ENCODE measurements at regions not wholly inside any gene's neighbourhood (a gene's known extent, or its start where the extent isn't known, plus 50 kb on each side); places are given as distances from the start of the nearest gene placed in this dataset.

- DNase-seq (ENCODE audit: low read depth, low spot score), result no peak
- Histone ChIP-seq H3K9me3 (ENCODE audit: control insufficient read depth, low read depth, low read length) (no peaks in the 10 kb centered on the region), H3K79me2 (ENCODE audit: control insufficient read depth, insufficient read depth, low read length) (no peaks in the 10 kb centered on the region), H3K36me3 (ENCODE audit: control insufficient read depth in 2 of 2, extremely low read depth in 1 of 2, insufficient read depth in 2 of 2, low read length in 2 of 2) (no peaks in the 10 kb centered on the region), H4K20me1 (ENCODE audit: control insufficient read depth, extremely low read depth, insufficient read depth, low read length) (no peaks in the 10 kb centered on the region), H3K4me2 (ENCODE audit: control insufficient read depth, extremely low read depth, insufficient read depth, low read depth, low read length) (no peak overlapping the region), H3K27ac (ENCODE audit: control insufficient read depth, insufficient read depth, low read length) (no peak overlapping the region), H3K4me3 (ENCODE audit: control insufficient read depth in 2 of 3, extremely low read depth in 1 of 3, insufficient read depth in 2 of 3, low read depth in 1 of 3, low read length in 3 of 3) (no peak overlapping the region), H3K9ac (ENCODE audit: control insufficient read depth, extremely low read depth, insufficient read depth, low read length) (no peak overlapping the region), H2AFZ (ENCODE audit: control insufficient read depth, low read length) (no peak overlapping the region), H3K27me3 (ENCODE audit: control insufficient read depth, extremely low read depth, insufficient read depth, low read length) (no peaks in the 10 kb centered on the region), H3K9me1 (ENCODE audit: control insufficient read depth, extremely low read depth, insufficient read depth, low read length) (no peaks in the 10 kb centered on the region), H3K4me1 (ENCODE audit: control insufficient read depth, extremely low read depth, insufficient read depth, low read length) (peaks cover 36% of the 10 kb centered on the region)
- no peak for FAIRE-seq
- dilution Hi-C loops (cut with MboI; ENCODE audit: extremely low pct_ligation_motif_present, low sequenced_read_pairs), result no loop called here
- TF ChIP-seq CTCF (optimal IDR thresholded peaks at IDR 0.05 in 1 of 3, IDR thresholded peaks at IDR 0.05 in 1 of 3, conservative IDR thresholded peaks at IDR 0.05 in 1 of 3; ENCODE audit: extremely low read depth in 1 of 3, insufficient read depth in 2 of 3, low read length in 3 of 3) (no peak), EZH2 (IDR thresholded peaks at IDR 0.05; ENCODE audit: low read length) (no peak)
Observed at GRCh38 chr9:90029386-90029785, 424.6 kb downstream of the GADD45G start.

- no peak for TF ChIP-seq EZH2 (IDR thresholded peaks at IDR 0.05; ENCODE audit: low read length)
- no peak for TF ChIP-seq CTCF (optimal IDR thresholded peaks at IDR 0.05 in 1 of 3, IDR thresholded peaks at IDR 0.05 in 1 of 3, conservative IDR thresholded peaks at IDR 0.05 in 1 of 3; ENCODE audit: extremely low read depth in 1 of 3, insufficient read depth in 2 of 3, low read length in 3 of 3)
- Histone ChIP-seq H3K4me3 (ENCODE audit: control insufficient read depth in 2 of 3, extremely low read depth in 1 of 3, insufficient read depth in 2 of 3, low read depth in 1 of 3, low read length in 3 of 3) (no peak overlapping the region), H4K20me1 (ENCODE audit: control insufficient read depth, extremely low read depth, insufficient read depth, low read length) (no peaks in the 10 kb centered on the region), H3K9me3 (ENCODE audit: control insufficient read depth, low read depth, low read length) (no peaks in the 10 kb centered on the region), H3K9ac (ENCODE audit: control insufficient read depth, extremely low read depth, insufficient read depth, low read length) (no peak overlapping the region), H3K27ac (ENCODE audit: control insufficient read depth, insufficient read depth, low read length) (no peak overlapping the region), H3K9me1 (ENCODE audit: control insufficient read depth, extremely low read depth, insufficient read depth, low read length) (no peaks in the 10 kb centered on the region), H3K4me2 (ENCODE audit: control insufficient read depth, extremely low read depth, insufficient read depth, low read depth, low read length) (no peak overlapping the region), H3K27me3 (ENCODE audit: control insufficient read depth, extremely low read depth, insufficient read depth, low read length) (no peaks in the 10 kb centered on the region), H3K79me2 (ENCODE audit: control insufficient read depth, insufficient read depth, low read length) (no peaks in the 10 kb centered on the region), H2AFZ (ENCODE audit: control insufficient read depth, low read length) (no peak overlapping the region), H3K4me1 (ENCODE audit: control insufficient read depth, extremely low read depth, insufficient read depth, low read length) (peaks cover 36% of the 10 kb centered on the region), H3K36me3 (ENCODE audit: control insufficient read depth in 2 of 2, extremely low read depth in 1 of 2, insufficient read depth in 2 of 2, low read length in 2 of 2) (no peaks in the 10 kb centered on the region)
- dilution Hi-C loops (cut with MboI; ENCODE audit: extremely low pct_ligation_motif_present, low sequenced_read_pairs), result no loop called here
- DNase-seq (ENCODE audit: low read depth, low spot score), result peak; percentile 71
- FAIRE-seq, result peak; percentile 97
Observed at GRCh38 chr9:90029996-90030395, 425.2 kb downstream of the GADD45G start.

Data from keratinocyte (primary cell).